ENCODE measurements at regions not wholly inside any gene's neighbourhood (a gene's known extent, or its start where the extent isn't known, plus 50 kb on each side); places are given as distances from the start of the nearest gene placed in this dataset.

- no peak for DNase-seq (ENCODE audit: low spot score)
- no peaks in the 10 kb centered on the region for H3K36me3 Mint-ChIP-seq (ENCODE audit: low read depth, unreplicated experiment)
- no peaks in the 10 kb centered on the region for H3K4me1 Mint-ChIP-seq (ENCODE audit: unreplicated experiment)
- TF ChIP-seq CTCF (IDR thresholded peaks at IDR 0.05; ENCODE audit: unreplicated experiment) = no peak
- H3K27ac Mint-ChIP-seq (ENCODE audit: unreplicated experiment) = no peak overlapping the region
- no peaks in the 10 kb centered on the region for H3K9me3 Mint-ChIP-seq (ENCODE audit: unreplicated experiment)
- no peaks in the 10 kb centered on the region for H3K27me3 Mint-ChIP-seq (ENCODE audit: unreplicated experiment)
- no peak overlapping the region for H3K4me3 Mint-ChIP-seq (ENCODE audit: unreplicated experiment)
Measured at GRCh38 chr5:98050583-98050982, 722.9 kb upstream of the RGMB start.

- no peak for TF ChIP-seq CTCF (IDR thresholded peaks at IDR 0.05; ENCODE audit: unreplicated experiment)
- H3K4me3 Mint-ChIP-seq (ENCODE audit: unreplicated experiment) = no peak overlapping the region
- DNase-seq (ENCODE audit: low spot score) = no peak
- no peaks in the 10 kb centered on the region for H3K27me3 Mint-ChIP-seq (ENCODE audit: unreplicated experiment)
- no peak overlapping the region for H3K27ac Mint-ChIP-seq (ENCODE audit: unreplicated experiment)
- H3K9me3 Mint-ChIP-seq (ENCODE audit: unreplicated experiment) = no peaks in the 10 kb centered on the region
- H3K4me1 Mint-ChIP-seq (ENCODE audit: unreplicated experiment) = no peaks in the 10 kb centered on the region
- no peaks in the 10 kb centered on the region for H3K36me3 Mint-ChIP-seq (ENCODE audit: low read depth, unreplicated experiment)
Measured at GRCh38 chr5:98053170-98053569, 720.3 kb upstream of the RGMB start.

GRCh38 chr5:98060148-98060547 is 713.3 kb upstream of the RGMB start:
- no peak for TF ChIP-seq CTCF (IDR thresholded peaks at IDR 0.05; ENCODE audit: unreplicated experiment)
- Mint-ChIP-seq H3K27ac (ENCODE audit: unreplicated experiment) (no peak overlapping the region), H3K36me3 (ENCODE audit: low read depth, unreplicated experiment) (no peaks in the 10 kb centered on the region), H3K4me1 (ENCODE audit: unreplicated experiment) (no peaks in the 10 kb centered on the region), H3K27me3 (ENCODE audit: unreplicated experiment) (no peaks in the 10 kb centered on the region), H3K4me3 (ENCODE audit: unreplicated experiment) (no peak overlapping the region), H3K9me3 (ENCODE audit: unreplicated experiment) (no peaks in the 10 kb centered on the region)
- DNase-seq (ENCODE audit: low spot score) = no peak

- Mint-ChIP-seq H3K27me3 (ENCODE audit: unreplicated experiment) (no peaks in the 10 kb centered on the region), H3K4me3 (ENCODE audit: unreplicated experiment) (no peak overlapping the region), H3K9me3 (ENCODE audit: unreplicated experiment) (no peaks in the 10 kb centered on the region), H3K27ac (ENCODE audit: unreplicated experiment) (no peak overlapping the region), H3K4me1 (ENCODE audit: unreplicated experiment) (no peaks in the 10 kb centered on the region), H3K36me3 (ENCODE audit: low read depth, unreplicated experiment) (no peaks in the 10 kb centered on the region)
- DNase-seq (ENCODE audit: low spot score) = no peak
- TF ChIP-seq CTCF (IDR thresholded peaks at IDR 0.05; ENCODE audit: unreplicated experiment) = no peak
Measured at GRCh38 chr5:98064118-98064685, 709.3 kb upstream of the RGMB start.

GRCh38 chr5:98065261-98065909 is 708.1 kb upstream of the RGMB start:
- Mint-ChIP-seq H3K4me1 (ENCODE audit: unreplicated experiment) (no peaks in the 10 kb centered on the region), H3K9me3 (ENCODE audit: unreplicated experiment) (no peaks in the 10 kb centered on the region), H3K36me3 (ENCODE audit: low read depth, unreplicated experiment) (no peaks in the 10 kb centered on the region), H3K4me3 (ENCODE audit: unreplicated experiment) (no peak overlapping the region), H3K27ac (ENCODE audit: unreplicated experiment) (no peak overlapping the region), H3K27me3 (ENCODE audit: unreplicated experiment) (no peaks in the 10 kb centered on the region)
- no peak for DNase-seq (ENCODE audit: low spot score)
- TF ChIP-seq CTCF (IDR thresholded peaks at IDR 0.05; ENCODE audit: unreplicated experiment) = no peak

Data from endothelial cell (in vitro differentiated cells).